Chondrocyte (in vitro differentiated cells): ENCODE measurements at regions not wholly inside any gene's neighbourhood (a gene's known extent, or its start where the extent isn't known, plus 50 kb on each side); places are given as distances from the start of the nearest gene placed in this dataset.

Source experiments
- DNase-seq: peaks from one replicate; pipeline ENCODE4 v3.0.0; 2021; ENCODE audit warnings: mixed read lengths, low spot score
- H3K27ac Mint-ChIP-seq: one replicate; pipeline ENCODE4 v1.8.0; 2021; ENCODE audit warnings: mild to moderate bottlenecking, moderate library complexity, mixed read lengths; ENCODE audit not compliant: unreplicated experiment
- H3K27me3 Mint-ChIP-seq: 2 replicates; pipeline ENCODE4 v1.8.0; 2021; ENCODE audit warnings: low read depth, mixed read lengths
- H3K36me3 Mint-ChIP-seq: 2 replicates; pipeline ENCODE4 v1.8.0; 2021; ENCODE audit warnings: low read depth, mixed read lengths
- H3K4me1 Mint-ChIP-seq: 2 replicates; pipeline ENCODE4 v1.8.0; 2021; ENCODE audit warnings: low read depth, mild to moderate bottlenecking, mixed read lengths
- H3K4me3 Mint-ChIP-seq: one replicate; pipeline ENCODE4 v1.8.0; 2021; ENCODE audit warnings: mild to moderate bottlenecking, moderate library complexity, mixed read lengths; ENCODE audit not compliant: unreplicated experiment
- H3K9me3 Mint-ChIP-seq: 2 replicates; pipeline ENCODE4 v1.8.0; 2021; ENCODE audit warnings: low read depth, mixed read lengths
- CTCF ChIP-seq: fragments of 200-600 bp; sonication (generic); IDR thresholded peaks from 2 replicates; pipeline ENCODE4 v1.5.0; 2021; ENCODE audit warnings: antibody characterized with exemption, mild to moderate bottlenecking, moderate library complexity

- no peak for TF ChIP-seq CTCF
- no peak for DNase-seq
- Mint-ChIP-seq H3K27ac (no peak overlapping the region), H3K4me3 (no peak overlapping the region), H3K9me3 (peaks cover 16% of the 10 kb centered on the region), H3K27me3 (no peaks in the 10 kb centered on the region), H3K4me1 (no peaks in the 10 kb centered on the region), H3K36me3 (no peaks in the 10 kb centered on the region)
Observed at GRCh38 chr19:30276883-30277280, 95.3 kb upstream of the ZNF536 start.

- H3K9me3 Mint-ChIP-seq, result peaks cover 11% of the 10 kb centered on the region
- H3K36me3 Mint-ChIP-seq, result no peaks in the 10 kb centered on the region
- no peak for DNase-seq
- no peaks in the 10 kb centered on the region for H3K27me3 Mint-ChIP-seq
- no peak overlapping the region for H3K4me3 Mint-ChIP-seq
- TF ChIP-seq CTCF, result no peak
- no peak overlapping the region for H3K27ac Mint-ChIP-seq
- H3K4me1 Mint-ChIP-seq, result no peaks in the 10 kb centered on the region
Observed at GRCh38 chr19:30277941-30278881, 94.0 kb upstream of the ZNF536 start.

- TF ChIP-seq CTCF, result no peak
- no peak overlapping the region for H3K27ac Mint-ChIP-seq
Observed at GRCh38 chr19:30278882-30279254, 93.3 kb upstream of the ZNF536 start.

DNA sequence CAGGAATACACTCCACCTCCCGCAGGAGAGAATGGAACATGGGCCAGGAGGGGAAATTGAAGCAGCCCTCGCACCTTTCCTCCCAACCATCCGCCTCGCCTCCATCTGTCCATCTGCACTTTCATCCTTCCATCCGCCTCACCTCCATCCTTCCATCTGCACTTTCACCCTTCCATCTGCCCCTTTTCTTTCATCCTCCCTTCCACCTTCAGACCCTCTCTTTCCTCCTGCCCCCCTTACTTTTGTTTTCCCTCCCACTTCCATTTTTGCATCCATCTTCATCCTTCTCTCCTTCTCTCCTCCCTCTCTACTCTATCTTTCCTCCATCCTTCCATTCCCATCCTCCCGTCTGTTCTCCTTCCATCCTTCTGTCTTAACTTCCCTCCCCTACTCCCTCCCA, 92.2 kb upstream of the ZNF536 start:
- Mint-ChIP-seq H3K27ac (no peak overlapping the region), H3K4me3 (no peak overlapping the region), H3K36me3 (no peaks in the 10 kb centered on the region), H3K27me3 (no peaks in the 10 kb centered on the region), H3K4me1 (no peaks in the 10 kb centered on the region), H3K9me3 (peaks cover 3% of the 10 kb centered on the region)
- TF ChIP-seq CTCF, result no peak
- DNase-seq, result no peak

More at GRCh38 chr19:30278882-30279254, 93.3 kb upstream of the ZNF536 start:
- H3K4me1 Mint-ChIP-seq, result no peaks in the 10 kb centered on the region
- peaks cover 6% of the 10 kb centered on the region for H3K9me3 Mint-ChIP-seq
- no peak for DNase-seq
- H3K36me3 Mint-ChIP-seq, result no peaks in the 10 kb centered on the region
- H3K27me3 Mint-ChIP-seq, result no peaks in the 10 kb centered on the region
- no peak overlapping the region for H3K4me3 Mint-ChIP-seq

- no peaks in the 10 kb centered on the region for H3K36me3 Mint-ChIP-seq
- H3K27ac Mint-ChIP-seq, result no peak overlapping the region
- peaks cover 6% of the 10 kb centered on the region for H3K9me3 Mint-ChIP-seq
- H3K4me3 Mint-ChIP-seq, result no peak overlapping the region
- DNase-seq, result no peak
- TF ChIP-seq CTCF, result no peak
- H3K27me3 Mint-ChIP-seq, result no peaks in the 10 kb centered on the region
- H3K4me1 Mint-ChIP-seq, result no peaks in the 10 kb centered on the region
Observed at GRCh38 chr19:30281906-30282305, 90.3 kb upstream of the ZNF536 start.
